Suppressor macrophage (primary cell): ENCODE measurements at regions not wholly inside any gene's neighbourhood (a gene's known extent, or its start where the extent isn't known, plus 50 kb on each side); places are given as distances from the start of the nearest gene placed in this dataset.

ENCODE experiments used
- DNase-seq, 4 experiments: peaks; one replicate each; pipeline ENCODE4 v3.0.0-alpha.2; 2020 to 2022

- no peak for DNase-seq
Measured at GRCh38 chr20:39897781-39898466, 791.1 kb downstream of the MAFB start.

GRCh38 chr20:39897058-39897457 is 792.0 kb downstream of the MAFB start:
- DNase-seq = no peak

- no peak for DNase-seq
Measured at GRCh38 chr20:39894067-39894466, 795.0 kb downstream of the MAFB start.

GRCh38 chr20:39893003-39893685 is 795.9 kb downstream of the MAFB start:
- DNase-seq = no peak

GRCh38 chr20:39890697-39891096 is 798.3 kb downstream of the MAFB start:
- no peak for DNase-seq

- no peak for DNase-seq
Measured at GRCh38 chr20:39888310-39888709, 800.7 kb downstream of the MAFB start.

- peak; percentile 82 to 93 (median 88) for DNase-seq
Measured at GRCh38 chr20:39886650-39887190, 802.3 kb downstream of the MAFB start.

- peak; percentile 77 to 91 (median 84) for DNase-seq
Measured at GRCh38 chr20:39885975-39886649, 802.9 kb downstream of the MAFB start.

- DNase-seq = no peak
Measured at GRCh38 chr20:39882806-39883205, 806.2 kb downstream of the MAFB start.

- DNase-seq = peak; percentile 18 to 36 (median 28)
Measured at GRCh38 chr20:39880890-39881289, 808.1 kb downstream of the MAFB start.

- no peak for DNase-seq
Measured at GRCh38 chr20:39879296-39879695, 809.7 kb downstream of the MAFB start.

- no peak for DNase-seq
Measured at GRCh38 chr20:39878809-39879208, 810.2 kb downstream of the MAFB start.

GRCh38 chr20:39878320-39878719 is 810.7 kb downstream of the MAFB start:
- no peak for DNase-seq

- DNase-seq = no peak
Measured at GRCh38 chr20:39877788-39878187, 811.2 kb downstream of the MAFB start.

- no peak for DNase-seq
Measured at GRCh38 chr20:39876976-39877635, 811.9 kb downstream of the MAFB start.

GRCh38 chr20:39875492-39876110 is 813.4 kb downstream of the MAFB start:
- no peak for DNase-seq

- peak; percentile 74 to 82 (median 78) for DNase-seq
Measured at GRCh38 chr20:39874049-39874893, 814.8 kb downstream of the MAFB start.

- no peak for DNase-seq
Measured at GRCh38 chr20:39873286-39873685, 815.8 kb downstream of the MAFB start.

- DNase-seq = no peak
Measured at GRCh38 chr20:39871013-39871412, 818.0 kb downstream of the MAFB start.

- no peak for DNase-seq
Measured at GRCh38 chr20:39865446-39865845, 823.6 kb downstream of the MAFB start.

- DNase-seq = no peak
Measured at GRCh38 chr20:39862470-39862891, 826.6 kb downstream of the MAFB start.
